HG03039 (cell line): ENCODE measurements at regions not wholly inside any gene's neighbourhood (a gene's known extent, or its start where the extent isn't known, plus 50 kb on each side); places are given as distances from the start of the nearest gene placed in this dataset.

Experiments
- ATAC-seq: cut with Tn5 transposase; IDR thresholded peaks from one replicate; pipeline ENCODE4 v1.9.1; 2021; ENCODE audit warnings: mild to moderate bottlenecking, moderate library complexity; ENCODE audit not compliant: unreplicated experiment

- no peak for ATAC-seq
Measured at GRCh38 chr2:122451697-122452096, 696.2 kb downstream of the TSN start.

GRCh38 chr2:122469147-122469546 is 713.7 kb downstream of the TSN start:
- no peak for ATAC-seq

GRCh38 chr2:122471753-122472152 is 716.3 kb downstream of the TSN start:
- no peak for ATAC-seq

GRCh38 chr2:122478117-122478516 is 722.7 kb downstream of the TSN start:
- no peak for ATAC-seq

GRCh38 chr2:122478771-122479170 is 723.3 kb downstream of the TSN start:
- no peak for ATAC-seq

- ATAC-seq: no peak
Measured at GRCh38 chr2:122480501-122481243, 725.2 kb downstream of the TSN start.

- no peak for ATAC-seq
Measured at GRCh38 chr2:122481244-122481622, 725.8 kb downstream of the TSN start.

GRCh38 chr2:122481717-122482116 is 726.3 kb downstream of the TSN start:
- no peak for ATAC-seq

GRCh38 chr2:122486086-122486485 is 730.6 kb downstream of the TSN start:
- no peak for ATAC-seq

- ATAC-seq: no peak
Measured at GRCh38 chr2:122486705-122487415, 731.4 kb downstream of the TSN start.

GRCh38 chr2:122491011-122491410 is 735.6 kb downstream of the TSN start:
- ATAC-seq: no peak

GRCh38 chr2:122500316-122501105 is 745.1 kb downstream of the TSN start:
- no peak for ATAC-seq

GRCh38 chr2:122506620-122507019 is 751.2 kb downstream of the TSN start:
- no peak for ATAC-seq

GRCh38 chr2:122507261-122507660 is 751.8 kb downstream of the TSN start:
- no peak for ATAC-seq

GRCh38 chr2:122512091-122512490 is 756.6 kb downstream of the TSN start:
- ATAC-seq: no peak

- ATAC-seq: no peak
Measured at GRCh38 chr2:122514451-122514996, 759.1 kb downstream of the TSN start.

- no peak for ATAC-seq
Measured at GRCh38 chr2:122515731-122516290, 760.4 kb downstream of the TSN start.

GRCh38 chr2:122516775-122517174 is 761.3 kb downstream of the TSN start:
- ATAC-seq: no peak

GRCh38 chr2:122519366-122519765 is 763.9 kb downstream of the TSN start:
- ATAC-seq: no peak

- no peak for ATAC-seq
Measured at GRCh38 chr2:122519821-122520611, 764.6 kb downstream of the TSN start.
